K562 (cell line): ENCODE measurements at regions not wholly inside any gene's neighbourhood (a gene's known extent, or its start where the extent isn't known, plus 50 kb on each side); places are given as distances from the start of the nearest gene placed in this dataset.

Experiments
- CREBBP ChIP-seq: IDR thresholded peaks from one replicate; pipeline ENCODE4 v1.6.1; 2012; ENCODE audit warnings: low read depth, mild to moderate bottlenecking, control low read depth, inconsistent platforms, low read length
- EZH2 ChIP-seq: IDR thresholded peaks from 2 replicates; pipeline ENCODE4 v1.6.1; 2012; ENCODE audit warnings: low read depth, mild to moderate bottlenecking, inconsistent platforms, low read length, borderline replicate concordance
- FOXA1 ChIP-seq: fragments of 450-650 bp; IDR thresholded peaks from 2 replicates; pipeline ENCODE4 v1.6.1; 2016; ENCODE audit warnings: mild to moderate bottlenecking, borderline replicate concordance
- NFATC3 ChIP-seq: fragments of 450-650 bp; IDR thresholded peaks from 2 replicates; pipeline ENCODE4 v1.6.1; 2017; ENCODE audit warnings: mild to moderate bottlenecking
- NFIC ChIP-seq: fragments of 450-650 bp; IDR thresholded peaks from 2 replicates; pipeline ENCODE4 v1.6.1; 2017; ENCODE audit warnings: mild to moderate bottlenecking, inconsistent platforms
- NFYB ChIP-seq: IDR thresholded peaks from 2 replicates; pipeline ENCODE4 v1.6.1; 2011; ENCODE audit warnings: mild to moderate bottlenecking, moderate library complexity; ENCODE audit not compliant: insufficient read length; ENCODE audit errors: extremely low read depth
- POLR2A ChIP-seq: fragments of 450-650 bp; conservative IDR thresholded peaks from 2 replicates; pipeline ENCODE4 v1.6.1; 2016
- SAP30 ChIP-seq: fragments of 200-600 bp; sonication (generic); IDR thresholded peaks from 2 replicates; pipeline ENCODE4 v1.6.1; 2012; ENCODE audit warnings: borderline replicate concordance, low read depth, mild to moderate bottlenecking, moderate library complexity, low read length, control low read depth, inconsistent platforms; ENCODE audit not compliant: insufficient read depth, poor library complexity, severe bottlenecking
- SIN3A ChIP-seq, 2 experiments: fragments of 150-350 bp in 1 of 2; IDR thresholded peaks; 2 replicates each; pipeline ENCODE4 v1.6.1; 2011 to 2016; ENCODE audit warnings: borderline replicate concordance in 2 of 2, low read depth in 2 of 2, low read length in 2 of 2, mild to moderate bottlenecking in 2 of 2, moderate library complexity in 2 of 2; ENCODE audit not compliant: control insufficient read depth in 1 of 2
- ZC3H8 ChIP-seq: fragments of 450-650 bp; IDR thresholded peaks from 2 replicates; pipeline ENCODE4 v1.6.1; 2017

- TF ChIP-seq ZC3H8 (no peak), POLR2A (no peak), FOXA1 (no peak), SIN3A (IDR thresholded peaks at IDR 0.05; ENCODE audit: borderline replicate concordance in 2 of 2, control insufficient read depth in 1 of 2, low read depth in 2 of 2, low read length in 2 of 2) (no peak), NFYB (no peak), NFIC (no peak), SAP30 (no peak), CREBBP (no peak), NFATC3 (no peak), EZH2 (no peak)
Measured at GRCh38 chr5:107169867-107170266, 500.9 kb downstream of the EFNA5 start.
